Tibial nerve (tissue), 4 donors: ENCODE measurements at regions not wholly inside any gene's neighbourhood (a gene's known extent, or its start where the extent isn't known, plus 50 kb on each side); places are given as distances from the start of the nearest gene placed in this dataset.

Source experiments
- DNase-seq, 2 donors: peaks; one replicate each; pipeline ENCODE4 v3.0.0-alpha.2; 2019; ENCODE audit warnings: low spot score in 2 of 2
- H3K27ac ChIP-seq, 4 donors: fragments of 200-600 bp; sonication (generic) in 3 of 4; one replicate each; pipeline ENCODE4 v1.5.1; 2017 to 2019; ENCODE audit warnings: mild to moderate bottlenecking in 1 of 4
- H3K27me3 ChIP-seq, 2 donors: fragments of 200-600 bp; sonication (generic) in 1 of 2; one replicate each; pipeline versions ENCODE4 v1.5.1 to v1.6.0; 2017 to 2019
- H3K36me3 ChIP-seq, 3 donors: fragments of 200-600 bp; sonication (generic); one replicate each; pipeline ENCODE4 v1.5.1; 2018 to 2019
- H3K4me1 ChIP-seq, 4 donors: fragments of 200-600 bp; sonication (generic) in 3 of 4; one replicate each; pipeline ENCODE4 v1.5.1; 2017 to 2019
- H3K4me3 ChIP-seq, 4 donors: fragments of 200-600 bp; sonication (generic) in 3 of 4; one replicate each; pipeline ENCODE4 v1.5.1; 2017 to 2019; ENCODE audit warnings: mild to moderate bottlenecking in 1 of 4, moderate library complexity in 1 of 4
- H3K9me3 ChIP-seq, 4 donors: fragments of 200-600 bp; sonication (generic) in 3 of 4; one replicate each; pipeline ENCODE4 v1.5.1; 2017 to 2019
- CTCF ChIP-seq, 5 experiments: fragments of 200-600 bp in 3 of 5; fragments of 450-650 bp in 2 of 5; sonication (generic) in 3 of 5; IDR thresholded peaks; one replicate each; pipeline ENCODE4 v1.5.1; 2016 to 2019; ENCODE audit warnings: antibody characterized with exemption in 5 of 5, mild to moderate bottlenecking in 3 of 5, moderate library complexity in 2 of 5
- EP300 ChIP-seq, 2 donors: sonication (generic); formaldehyde crosslinking; IDR thresholded peaks; one replicate each; pipeline ENCODE4 v1.6.1; 2017; ENCODE audit warnings: antibody characterized with exemption in 2 of 2, mild to moderate bottlenecking in 1 of 2
- POLR2A ChIP-seq, 2 donors: fragments of 450-650 bp; IDR thresholded peaks; one replicate each; pipeline ENCODE4 v1.6.1; 2017; ENCODE audit warnings: antibody characterized with exemption in 2 of 2, mild to moderate bottlenecking in 2 of 2, moderate library complexity in 2 of 2
- WGBS, 2 donors: methylation state at CpG; one replicate each; pipeline ENCODE4 v1.1.5; 2018; 5-methylcytosine and 5-hydroxymethylcytosine counted together

GRCh38 chr1:184896000-184896399 lies 78.3 kb downstream of the NIBAN1 start:
- Histone ChIP-seq H3K27ac (no peak overlapping the region), H3K36me3 (peaks cover 0 to 46% (median 0%) of the 10 kb centered on the region in 3 donors)

GRCh38 chr1:184895086-184895485 lies 79.2 kb downstream of the NIBAN1 start:
- no peak overlapping the region for H3K4me3 ChIP-seq
- no peaks in the 10 kb centered on the region for H3K27me3 ChIP-seq
- no peak for TF ChIP-seq POLR2A (IDR thresholded peaks at IDR 0.05)
- TF ChIP-seq EP300 (IDR thresholded peaks at IDR 0.05) = no peak
- no peak for TF ChIP-seq CTCF (IDR thresholded peaks at IDR 0.05)
- 85 to 95% methylated on average over 2 of the region's 2 CpGs for WGBS, 2 donors
- DNase-seq = no peak
- H3K4me1 ChIP-seq = peaks cover 0 to 19% (median 2%) of the 10 kb centered on the region in 4 donors
- H3K9me3 ChIP-seq = no peaks in the 10 kb centered on the region
- H3K36me3 ChIP-seq = peaks cover 0 to 46% (median 0%) of the 10 kb centered on the region in 3 donors
- no peak overlapping the region for H3K27ac ChIP-seq

More at GRCh38 chr1:184896000-184896399, 78.3 kb downstream of the NIBAN1 start:
- no peak for DNase-seq
- TF ChIP-seq POLR2A (IDR thresholded peaks at IDR 0.05) (no peak), EP300 (IDR thresholded peaks at IDR 0.05) (no peak), CTCF (IDR thresholded peaks at IDR 0.05) (no peak)
- 37 to 88% methylated on average over 2 of the region's 2 CpGs for WGBS, 2 donors
- Histone ChIP-seq H3K9me3 (no peaks in the 10 kb centered on the region), H3K4me3 (no peak overlapping the region), H3K27me3 (no peaks in the 10 kb centered on the region), H3K4me1 (peaks cover 0 to 10% (median 0%) of the 10 kb centered on the region in 4 donors)

DNA sequence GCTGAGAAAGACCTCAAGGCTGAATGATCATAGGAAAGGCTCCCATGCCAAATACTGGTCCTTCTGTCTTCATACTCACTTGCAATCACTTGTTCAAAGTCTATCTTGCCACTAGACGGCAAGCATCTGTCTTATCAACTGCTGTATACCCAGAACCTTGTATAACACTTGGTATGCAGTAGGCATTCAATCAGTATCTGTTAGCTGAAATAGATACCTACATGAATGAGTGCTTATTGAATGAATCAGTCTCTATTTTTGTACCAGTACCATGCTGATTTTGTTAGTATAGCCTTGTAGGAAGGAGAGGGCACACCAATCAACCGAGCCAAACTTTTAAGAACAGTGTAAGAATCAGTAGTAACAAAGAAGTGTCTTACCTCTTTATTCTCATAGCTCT lies 80.6 kb downstream of the NIBAN1 start:
- Histone ChIP-seq H3K27me3 (no peaks in the 10 kb centered on the region), H3K4me3 (no peak overlapping the region), H3K27ac (no peak overlapping the region), H3K36me3 (peaks cover 0 to 40% (median 0%) of the 10 kb centered on the region in 3 donors), H3K9me3 (no peaks in the 10 kb centered on the region), H3K4me1 (peaks cover 0 to 32% (median 9%) of the 10 kb centered on the region in 4 donors)
- DNase-seq = no peak
- 89 to 98% methylated on average over 2 of the region's 2 CpGs for WGBS, 2 donors
- TF ChIP-seq EP300 (IDR thresholded peaks at IDR 0.05) (no peak), POLR2A (IDR thresholded peaks at IDR 0.05) (no peak), CTCF (IDR thresholded peaks at IDR 0.05) (no peak)

DNA sequence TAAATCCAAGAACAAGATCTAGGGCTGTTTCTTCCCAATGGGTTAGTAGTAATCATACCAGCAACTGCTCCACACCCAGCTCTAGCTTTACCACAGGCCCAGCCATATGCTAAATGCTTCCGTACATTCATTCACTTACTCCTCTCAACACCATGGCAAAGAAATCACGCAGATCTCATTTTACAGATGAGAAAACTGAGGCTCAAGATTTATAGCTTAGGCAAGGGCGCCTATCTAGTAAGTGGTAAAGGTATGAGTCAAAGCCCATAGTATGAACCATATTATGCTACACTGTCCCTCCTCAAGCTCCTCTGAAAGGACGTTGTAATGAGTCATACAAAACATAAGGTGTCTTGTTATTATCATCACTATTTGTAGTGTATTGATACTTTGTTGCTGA lies 82.2 kb downstream of the NIBAN1 start:
- H3K27me3 ChIP-seq = no peaks in the 10 kb centered on the region
- H3K4me3 ChIP-seq = no peak overlapping the region
- H3K36me3 ChIP-seq = peaks cover 0 to 27% (median 0%) of the 10 kb centered on the region in 3 donors
- H3K9me3 ChIP-seq = no peaks in the 10 kb centered on the region
- 91 to 95% methylated on average over 4 of the region's 4 CpGs for WGBS, 2 donors
- no peak for DNase-seq
- peaks cover 0 to 46% (median 17%) of the 10 kb centered on the region in 4 donors for H3K4me1 ChIP-seq
- TF ChIP-seq POLR2A (IDR thresholded peaks at IDR 0.05) = no peak
- TF ChIP-seq CTCF (IDR thresholded peaks at IDR 0.05) = no peak
- no peak for TF ChIP-seq EP300 (IDR thresholded peaks at IDR 0.05)
- H3K27ac ChIP-seq = peak overlapping the region in 3 of 4 donors; percentile 29 to 82 (median 53)

- peaks cover 0 to 53% (median 17%) of the 10 kb centered on the region in 4 donors for H3K4me1 ChIP-seq
- peaks cover 0 to 20% (median 0%) of the 10 kb centered on the region in 3 donors for H3K36me3 ChIP-seq
- TF ChIP-seq CTCF (IDR thresholded peaks at IDR 0.05) (no peak), POLR2A (IDR thresholded peaks at IDR 0.05) (no peak), EP300 (IDR thresholded peaks at IDR 0.05) (no peak)
- no peaks in the 10 kb centered on the region for H3K9me3 ChIP-seq
- peak overlapping the region; percentile 9 to 82 (median 66) for H3K27ac ChIP-seq
- H3K4me3 ChIP-seq = no peak overlapping the region
- H3K27me3 ChIP-seq = no peaks in the 10 kb centered on the region
- no peak for DNase-seq
Observed at GRCh38 chr1:184891440-184891839, 82.9 kb downstream of the NIBAN1 start.
